ENCODE measurements at regions not wholly inside any gene's neighbourhood (a gene's known extent, or its start where the extent isn't known, plus 50 kb on each side); places are given as distances from the start of the nearest gene placed in this dataset.
"Not testable (repeated sequence)": the region's sequence is repeated elsewhere in the genome, so short reads cannot be mapped to it uniquely, and the experiment has no call there.

DNA sequence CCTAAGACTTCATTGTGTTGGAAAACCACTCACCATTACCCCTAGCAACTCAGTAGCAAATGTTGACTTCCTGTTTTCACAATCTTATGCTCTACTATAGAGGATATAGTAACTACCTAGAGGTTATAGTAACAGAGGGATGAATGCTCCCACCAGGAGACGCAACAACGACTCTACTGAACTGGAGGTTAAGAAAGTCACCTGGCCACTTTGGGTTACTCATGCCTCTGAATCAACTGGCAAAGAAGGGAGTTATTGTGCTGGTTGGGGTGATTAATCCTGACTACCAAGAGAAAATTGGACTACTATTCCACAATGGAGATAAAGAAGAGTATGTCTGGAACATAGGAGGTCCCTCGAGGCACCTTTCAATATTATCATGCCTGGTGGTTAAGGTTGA is 302.9 kb upstream of the ANKRD20A1 start:
- not testable (repeated sequence) for TF ChIP-seq CTCF, POLR2A (IDR thresholded peaks at IDR 0.05)

Data from heart left ventricle (tissue), 13 donors.